Muscle of back (tissue), 3 donors: ENCODE measurements at regions not wholly inside any gene's neighbourhood (a gene's known extent, or its start where the extent isn't known, plus 50 kb on each side); places are given as distances from the start of the nearest gene placed in this dataset.
"Not testable (repeated sequence)": the region's sequence is repeated elsewhere in the genome, so short reads cannot be mapped to it uniquely, and the experiment has no call there.

Experiments used
- DNase-seq, 3 donors: peaks; one replicate each; pipeline versions ENCODE4 v3.0.0 to v3.0.0-alpha.2; 2013

- no peak for DNase-seq
Observed at GRCh38 chr4:164591666-164592065, 162.3 kb upstream of the SMIM31 start.

GRCh38 chr4:164595751-164596150, 158.2 kb upstream of the SMIM31 start:
- DNase-seq = no peak

GRCh38 chr4:164596318-164596878, 157.5 kb upstream of the SMIM31 start:
- DNase-seq = no peak

- no peak for DNase-seq
Observed at GRCh38 chr4:164596927-164597326, 157.0 kb upstream of the SMIM31 start.

GRCh38 chr4:164601653-164602052, 152.3 kb upstream of the SMIM31 start:
- no peak for DNase-seq

GRCh38 chr4:164605791-164606190, 148.1 kb upstream of the SMIM31 start:
- not testable (repeated sequence) for DNase-seq

GRCh38 chr4:164606478-164606877, 147.5 kb upstream of the SMIM31 start:
- DNase-seq = no peak

- no peak for DNase-seq
Observed at GRCh38 chr4:164613256-164613655, 140.7 kb upstream of the SMIM31 start.

GRCh38 chr4:164613792-164614191, 140.1 kb upstream of the SMIM31 start:
- no peak for DNase-seq

GRCh38 chr4:164614329-164614728, 139.6 kb upstream of the SMIM31 start:
- no peak for DNase-seq

- no peak for DNase-seq
Observed at GRCh38 chr4:164614999-164615398, 138.9 kb upstream of the SMIM31 start.

- DNase-seq = no peak
Observed at GRCh38 chr4:164615964-164616363, 138.0 kb upstream of the SMIM31 start.

GRCh38 chr4:164616961-164617360, 137.0 kb upstream of the SMIM31 start:
- no peak for DNase-seq

- DNase-seq = peak in 1 of 3 donors; percentile 5
Observed at GRCh38 chr4:164617426-164617825, 136.5 kb upstream of the SMIM31 start.

GRCh38 chr4:164617911-164618310, 136.0 kb upstream of the SMIM31 start:
- no peak for DNase-seq

GRCh38 chr4:164621886-164622521, 131.9 kb upstream of the SMIM31 start:
- DNase-seq = no peak

GRCh38 chr4:164623099-164623498, 130.8 kb upstream of the SMIM31 start:
- no peak for DNase-seq

- no peak for DNase-seq
Observed at GRCh38 chr4:164639001-164639400, 114.9 kb upstream of the SMIM31 start.

GRCh38 chr4:164648151-164648848, 105.6 kb upstream of the SMIM31 start:
- DNase-seq = peak in 2 of 3 donors; percentile 4 to 6

GRCh38 chr4:164648849-164649212, 105.1 kb upstream of the SMIM31 start:
- no peak for DNase-seq

- no peak for DNase-seq
Observed at GRCh38 chr4:164659765-164660164, 94.2 kb upstream of the SMIM31 start.

GRCh38 chr4:164676152-164676551, 77.8 kb upstream of the SMIM31 start:
- not testable (repeated sequence) for DNase-seq

- DNase-seq = no peak
Observed at GRCh38 chr4:164683040-164683439, 70.9 kb upstream of the SMIM31 start.
